Putamen (tissue), 1 donor: ENCODE measurements at regions not wholly inside any gene's neighbourhood (a gene's known extent, or its start where the extent isn't known, plus 50 kb on each side); places are given as distances from the start of the nearest gene placed in this dataset.
"Not testable (repeated sequence)": the region's sequence is repeated elsewhere in the genome, so short reads cannot be mapped to it uniquely, and the experiment has no call there.

ENCODE experiments used
- DNase-seq: peaks from one replicate; pipeline ENCODE4 v3.0.0-alpha.2; 2016; ENCODE audit warnings: low spot score

DNA sequence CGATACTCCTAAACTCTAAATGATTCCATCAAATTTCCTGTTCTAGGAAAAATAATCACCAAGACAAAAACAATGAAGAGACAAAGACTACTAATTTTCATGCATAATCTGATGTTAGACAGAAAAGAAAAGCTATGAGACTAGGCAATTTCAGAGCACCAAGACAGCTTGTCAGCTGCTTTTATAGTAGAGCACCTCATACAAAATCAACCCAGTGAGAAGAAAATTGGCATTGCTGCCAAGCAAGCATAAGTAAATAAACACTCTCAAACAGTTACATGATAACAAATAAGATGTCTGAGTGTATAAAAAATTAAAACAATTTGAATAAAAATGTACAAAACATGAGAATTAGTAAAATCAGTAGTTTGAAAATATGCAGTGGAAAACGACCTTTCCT lies 1544.6 kb downstream of the C4orf33 start:
- no peak for DNase-seq

DNA sequence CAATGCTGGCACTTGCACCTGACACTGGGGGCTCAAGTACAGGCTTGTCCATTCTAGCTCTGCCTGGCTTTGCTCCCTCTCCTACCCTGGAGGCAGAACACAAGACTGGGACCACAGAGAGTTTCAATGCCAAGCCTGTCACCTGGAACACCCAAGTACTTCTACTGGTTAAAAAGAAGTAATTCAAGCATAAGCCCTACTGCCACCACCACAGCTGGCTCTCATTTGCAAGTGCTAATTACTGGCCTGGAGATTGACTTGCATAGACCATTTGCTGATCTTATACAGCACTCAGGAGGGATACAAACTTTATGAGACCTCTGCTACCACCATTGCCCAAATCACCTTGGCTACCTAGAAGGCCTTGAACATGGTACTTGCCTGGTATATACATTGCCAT lies 1550.9 kb downstream of the C4orf33 start:
- no peak for DNase-seq

GRCh38 chr4:130648570-130648969 lies 1552.6 kb downstream of the C4orf33 start:
- DNase-seq: no peak

- DNase-seq: no peak
Observed at GRCh38 chr4:130653842-130654241, 1557.9 kb downstream of the C4orf33 start.

DNA sequence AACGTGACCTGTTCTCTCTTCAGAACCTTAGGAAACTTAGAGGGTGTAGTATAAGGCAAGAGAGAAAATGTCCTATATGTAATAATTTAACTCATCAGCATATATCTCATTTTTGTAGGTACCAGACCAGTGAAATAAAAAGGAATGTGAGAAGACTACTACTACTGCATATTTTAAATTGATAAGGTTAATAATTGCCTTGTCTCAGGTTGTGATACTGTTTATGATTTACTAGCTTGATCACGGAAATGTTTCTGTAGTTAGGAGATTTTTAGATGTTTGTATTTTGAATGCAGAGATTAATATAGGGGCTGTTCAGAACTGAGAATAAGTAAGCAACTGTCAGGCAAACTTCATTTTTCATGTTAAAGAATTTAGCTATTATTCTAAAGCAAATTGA lies 1563.4 kb downstream of the C4orf33 start:
- no peak for DNase-seq

GRCh38 chr4:130668859-130669258 lies 1572.9 kb downstream of the C4orf33 start:
- no peak for DNase-seq

DNA sequence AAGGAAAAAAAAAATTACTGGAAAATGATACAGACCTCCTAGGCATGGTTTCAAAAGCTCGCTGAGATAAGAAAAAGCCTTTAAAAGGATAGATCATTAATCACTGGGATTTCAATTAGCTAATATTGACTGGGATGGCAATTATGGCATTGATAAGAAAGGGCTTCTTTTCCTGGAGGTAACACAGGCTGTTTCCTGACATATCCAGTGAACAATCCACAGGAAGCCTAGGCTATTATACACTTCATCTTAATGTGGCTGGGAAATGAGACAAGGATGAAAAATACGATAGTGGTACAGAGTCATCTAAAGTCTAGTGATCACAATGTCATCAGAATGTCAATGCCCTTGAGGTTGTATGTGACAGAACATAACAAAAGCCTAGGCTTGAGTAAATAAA lies 1579.3 kb downstream of the C4orf33 start:
- DNase-seq: no peak

- DNase-seq: no peak
Observed at GRCh38 chr4:130689181-130689580, 1593.2 kb downstream of the C4orf33 start.

- no peak for DNase-seq
Observed at GRCh38 chr4:130698251-130698650, 1602.3 kb downstream of the C4orf33 start.

DNA sequence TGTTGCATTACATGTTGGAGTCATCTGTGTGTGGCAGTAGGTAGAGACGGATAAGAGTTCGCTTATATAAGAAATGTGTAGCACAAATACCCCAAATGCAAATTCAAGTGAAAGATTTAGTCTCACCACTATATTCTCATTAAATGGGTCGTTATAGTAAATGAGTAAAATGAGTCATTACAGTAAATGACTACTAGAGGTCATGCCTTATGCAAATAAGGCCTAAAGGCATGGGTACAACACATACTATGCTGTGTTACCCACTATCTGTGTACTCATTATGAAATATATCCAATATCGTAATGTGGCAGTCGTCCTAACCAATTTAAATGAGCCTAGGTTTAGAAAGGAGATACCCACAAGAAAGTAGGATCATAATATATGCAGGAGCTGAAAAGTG lies 1603.1 kb downstream of the C4orf33 start:
- DNase-seq: no peak

GRCh38 chr4:130703211-130703935 lies 1607.4 kb downstream of the C4orf33 start:
- DNase-seq: no peak

GRCh38 chr4:130705023-130705422 lies 1609.1 kb downstream of the C4orf33 start:
- DNase-seq: no peak

DNA sequence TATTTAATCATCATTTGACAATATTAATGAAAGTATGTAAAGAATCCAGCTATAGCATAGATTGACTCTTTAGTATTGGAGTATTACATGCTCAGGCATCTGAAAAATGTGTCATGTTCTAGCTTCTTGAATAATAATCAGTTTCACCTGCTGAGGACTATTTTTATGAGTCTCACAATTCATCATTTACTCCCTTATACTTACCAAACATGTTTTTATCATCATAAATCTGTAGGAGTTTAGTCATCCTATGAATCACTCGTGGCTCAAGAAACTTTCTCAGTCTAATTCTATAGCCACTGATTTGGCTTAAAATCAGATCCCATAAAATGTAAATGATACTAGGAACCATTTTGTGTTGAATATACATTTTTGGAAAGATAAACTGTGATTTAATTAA lies 1616.1 kb downstream of the C4orf33 start:
- no peak for DNase-seq

DNA sequence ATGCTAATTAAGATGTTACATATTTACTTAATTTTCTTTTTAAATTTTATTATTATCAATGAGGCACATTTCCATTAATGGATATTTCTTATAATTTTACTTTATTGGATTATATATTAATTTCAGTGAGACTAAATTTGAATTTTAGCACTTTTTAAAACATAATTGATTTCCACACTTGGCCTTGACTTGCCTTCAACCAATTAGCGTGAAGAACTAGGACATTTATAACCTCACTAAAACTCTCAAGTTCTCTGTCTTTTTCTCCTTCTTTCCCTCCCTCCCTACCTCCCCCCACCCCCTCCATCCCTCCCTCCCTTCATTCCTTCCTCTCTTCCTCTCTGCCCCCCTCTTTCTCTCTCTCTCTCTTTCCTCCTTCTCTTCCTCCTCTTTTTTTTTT lies 1618.1 kb downstream of the C4orf33 start:
- DNase-seq: no peak

DNA sequence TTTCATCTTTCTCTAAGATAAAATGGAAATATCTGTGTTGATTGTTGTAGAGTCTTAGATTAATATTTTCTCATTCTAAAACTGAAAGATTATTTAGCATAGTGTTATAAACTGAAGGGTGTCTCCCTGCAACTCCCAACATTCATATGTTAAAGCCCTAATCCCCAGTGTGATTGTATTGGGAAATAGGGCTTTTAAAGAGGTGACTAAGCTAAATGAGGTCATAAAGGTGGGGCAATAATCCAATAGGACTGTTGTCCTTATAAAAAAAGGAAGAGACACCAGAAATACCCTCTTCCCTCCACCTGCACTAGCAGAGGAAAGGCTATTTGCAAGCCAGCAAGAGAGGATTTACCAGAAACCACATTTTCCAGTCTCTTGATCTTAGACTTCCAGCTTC lies 1626.4 kb downstream of the C4orf33 start:
- DNase-seq: no peak

GRCh38 chr4:130736436-130737185 lies 1640.7 kb downstream of the C4orf33 start:
- no peak for DNase-seq

GRCh38 chr4:130738233-130738632 lies 1642.3 kb downstream of the C4orf33 start:
- peak; percentile 1 for DNase-seq

GRCh38 chr4:130747842-130748241 lies 1651.9 kb downstream of the C4orf33 start:
- DNase-seq: no peak

DNA sequence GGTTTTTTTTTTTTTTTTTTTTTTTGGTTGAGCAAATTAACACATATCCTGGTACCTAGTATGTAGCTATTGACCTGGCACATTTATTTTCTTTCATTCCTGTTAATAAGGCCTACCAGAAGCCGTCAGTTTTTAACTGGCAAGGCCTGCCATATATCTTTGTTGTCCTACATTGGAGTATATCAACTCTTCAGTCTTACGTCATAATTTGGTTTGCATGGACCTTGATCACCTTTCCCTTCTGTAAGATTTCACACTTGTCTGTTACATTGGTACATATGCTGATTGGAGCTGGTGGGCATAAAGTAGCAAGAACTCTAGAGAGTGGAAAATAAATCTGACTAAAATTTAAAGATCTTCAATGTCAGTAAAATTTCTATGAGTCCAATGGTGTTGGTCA lies 1658.0 kb downstream of the C4orf33 start:
- no peak for DNase-seq

GRCh38 chr4:130760246-130760645 lies 1664.3 kb downstream of the C4orf33 start:
- DNase-seq: no peak

GRCh38 chr4:130767384-130767783 lies 1671.4 kb downstream of the C4orf33 start:
- not testable (repeated sequence) for DNase-seq

GRCh38 chr4:130772966-130773365 lies 1677.0 kb downstream of the C4orf33 start:
- DNase-seq: not testable (repeated sequence)

DNA sequence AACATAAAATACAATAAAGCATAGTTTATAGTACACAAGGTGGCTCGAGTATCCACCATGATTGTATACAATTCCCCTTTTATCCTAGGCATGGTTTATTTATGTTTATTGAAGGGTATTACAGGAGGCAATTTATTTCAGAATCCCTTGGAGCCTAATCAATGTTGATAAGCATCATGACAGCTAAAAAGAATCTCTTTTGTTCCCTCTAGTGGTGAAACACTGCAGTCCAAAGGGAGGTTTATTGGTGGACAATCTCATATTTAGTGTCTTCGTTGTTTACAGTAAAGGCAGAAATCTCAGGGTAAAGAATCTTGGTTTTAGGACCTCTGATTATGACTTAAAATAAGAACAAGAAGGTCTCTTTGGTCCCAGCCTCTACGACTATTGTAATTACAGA lies 1712.5 kb downstream of the C4orf33 start:
- DNase-seq: no peak
